Naive B cell (primary cell): ENCODE measurements at regions not wholly inside any gene's neighbourhood (a gene's known extent, or its start where the extent isn't known, plus 50 kb on each side); places are given as distances from the start of the nearest gene placed in this dataset.
"Not testable (repeated sequence)": the region's sequence is repeated elsewhere in the genome, so short reads cannot be mapped to it uniquely, and the experiment has no call there.

Experiments used
- ATAC-seq, 2 donors: fragments of 150-1000 bp; cut with Tn5 transposase; 2 replicates each; pipeline ENCODE4 v1.10.0; 2021; ENCODE audit warnings: low read depth in 2 of 2, mild to moderate bottlenecking in 2 of 2, moderate library complexity in 2 of 2
- DNase-seq: peaks from one replicate; pipeline ENCODE4 v3.0.0; 2022
- H3K27ac Mint-ChIP-seq, 6 donors: one replicate each; pipeline ENCODE4 v1.8.0; 2020 to 2022; ENCODE audit warnings: mild to moderate bottlenecking in 6 of 6, mixed read lengths in 6 of 6, moderate library complexity in 5 of 6, inconsistent platforms in 2 of 6
- H3K27me3 Mint-ChIP-seq, 3 donors: one replicate each; pipeline ENCODE4 v1.8.0; 2021 to 2022; ENCODE audit warnings: mixed read lengths in 3 of 3, mild to moderate bottlenecking in 1 of 3
- H3K36me3 Mint-ChIP-seq, 2 donors: one replicate each; pipeline ENCODE4 v1.8.0; 2020 to 2022; ENCODE audit warnings: mixed read lengths in 2 of 2, inconsistent platforms in 1 of 2, mild to moderate bottlenecking in 1 of 2
- H3K4me1 Mint-ChIP-seq, 3 donors: one replicate each; pipeline ENCODE4 v1.8.0; 2020 to 2022; ENCODE audit warnings: mixed read lengths in 3 of 3, inconsistent platforms in 1 of 3, mild to moderate bottlenecking in 1 of 3, moderate library complexity in 1 of 3
- H3K4me3 Mint-ChIP-seq, 8 donors: one replicate each; pipeline ENCODE4 v1.8.0; 2020 to 2022; ENCODE audit warnings: mild to moderate bottlenecking in 8 of 8, mixed read lengths in 8 of 8, moderate library complexity in 8 of 8, inconsistent platforms in 2 of 8
- H3K9me3 Mint-ChIP-seq, 7 donors: one replicate each; pipeline ENCODE4 v1.8.0; 2020 to 2022; ENCODE audit warnings: mixed read lengths in 7 of 7, mild to moderate bottlenecking in 5 of 7, inconsistent platforms in 2 of 7, moderate library complexity in 1 of 7

GRCh38 chr6:94769197-94769596 lies 808.1 kb upstream of the MANEA start:
- ATAC-seq, result no peak
- H3K4me1 Mint-ChIP-seq, result no peaks in the 10 kb centered on the region
- no peak overlapping the region for H3K4me3 Mint-ChIP-seq
- H3K9me3 Mint-ChIP-seq, result no peaks in the 10 kb centered on the region
- DNase-seq, result no peak
- H3K36me3 Mint-ChIP-seq, result no peaks in the 10 kb centered on the region
- no peaks in the 10 kb centered on the region for H3K27me3 Mint-ChIP-seq
- H3K27ac Mint-ChIP-seq, result no peak overlapping the region

GRCh38 chr6:94751641-94752329 lies 825.5 kb upstream of the MANEA start:
- no peaks in the 10 kb centered on the region for H3K36me3 Mint-ChIP-seq

GRCh38 chr6:94736236-94736635 lies 841.1 kb upstream of the MANEA start:
- DNase-seq, result no peak
- no peaks in the 10 kb centered on the region for H3K27me3 Mint-ChIP-seq
- H3K4me1 Mint-ChIP-seq, result no peaks in the 10 kb centered on the region
- H3K36me3 Mint-ChIP-seq, result no peaks in the 10 kb centered on the region
- peak overlapping the region in 1 of 8 donors; percentile 11 for H3K4me3 Mint-ChIP-seq
- H3K9me3 Mint-ChIP-seq, result peaks cover 0 to 8% (median 4%) of the 10 kb centered on the region in 7 donors
- ATAC-seq, result no peak
- no peak overlapping the region for H3K27ac Mint-ChIP-seq

More at GRCh38 chr6:94751641-94752329, 825.5 kb upstream of the MANEA start:
- no peaks in the 10 kb centered on the region for H3K27me3 Mint-ChIP-seq
- no peak for DNase-seq
- no peak for ATAC-seq
- no peak overlapping the region for H3K27ac Mint-ChIP-seq
- H3K4me1 Mint-ChIP-seq, result no peaks in the 10 kb centered on the region
- peaks cover 5 to 9% (median 7%) of the 10 kb centered on the region in 7 donors for H3K9me3 Mint-ChIP-seq
- H3K4me3 Mint-ChIP-seq, result no peak overlapping the region

- no peak for ATAC-seq
- H3K27me3 Mint-ChIP-seq, result no peaks in the 10 kb centered on the region
- no peak overlapping the region for H3K27ac Mint-ChIP-seq
- H3K36me3 Mint-ChIP-seq, result no peaks in the 10 kb centered on the region
- DNase-seq, result no peak
- no peaks in the 10 kb centered on the region for H3K4me1 Mint-ChIP-seq
- H3K9me3 Mint-ChIP-seq, result peaks cover 0 to 6% (median 3%) of the 10 kb centered on the region in 7 donors
- no peak overlapping the region for H3K4me3 Mint-ChIP-seq
Measured at GRCh38 chr6:94735270-94735669, 842.1 kb upstream of the MANEA start.

GRCh38 chr6:94734751-94735150 lies 842.6 kb upstream of the MANEA start:
- Mint-ChIP-seq H3K36me3 (no peaks in the 10 kb centered on the region), H3K27ac (no peak overlapping the region), H3K9me3 (peaks cover 0 to 9% (median 2%) of the 10 kb centered on the region in 7 donors), H3K4me1 (no peaks in the 10 kb centered on the region), H3K4me3 (no peak overlapping the region), H3K27me3 (no peaks in the 10 kb centered on the region)
- no peak for DNase-seq
- no peak for ATAC-seq

GRCh38 chr6:94733066-94733465 lies 844.3 kb upstream of the MANEA start:
- no peak overlapping the region for H3K27ac Mint-ChIP-seq
- DNase-seq, result no peak
- H3K4me3 Mint-ChIP-seq, result no peak overlapping the region
- H3K36me3 Mint-ChIP-seq, result no peaks in the 10 kb centered on the region
- H3K4me1 Mint-ChIP-seq, result no peaks in the 10 kb centered on the region
- H3K9me3 Mint-ChIP-seq, result peaks cover 0 to 9% (median 7%) of the 10 kb centered on the region in 7 donors
- no peaks in the 10 kb centered on the region for H3K27me3 Mint-ChIP-seq
- ATAC-seq, result no peak

- Mint-ChIP-seq H3K4me1 (no peaks in the 10 kb centered on the region), H3K27ac (no peak overlapping the region), H3K36me3 (no peaks in the 10 kb centered on the region), H3K27me3 (no peaks in the 10 kb centered on the region), H3K4me3 (no peak overlapping the region), H3K9me3 (peaks cover 4 to 28% (median 8%) of the 10 kb centered on the region in 7 donors)
- no peak for DNase-seq
- no peak for ATAC-seq
Measured at GRCh38 chr6:94727710-94728109, 849.6 kb upstream of the MANEA start.

- no peaks in the 10 kb centered on the region for H3K27me3 Mint-ChIP-seq
- ATAC-seq (no peak), DNase-seq (no peak)
- H3K27ac Mint-ChIP-seq, result no peak overlapping the region
- H3K36me3 Mint-ChIP-seq, result no peaks in the 10 kb centered on the region
- no peaks in the 10 kb centered on the region for H3K4me1 Mint-ChIP-seq
- no peak overlapping the region for H3K4me3 Mint-ChIP-seq
- H3K9me3 Mint-ChIP-seq, result peaks cover 4 to 15% (median 8%) of the 10 kb centered on the region in 7 donors
Measured at GRCh38 chr6:94721459-94721858, 855.9 kb upstream of the MANEA start.

GRCh38 chr6:94713446-94713845 lies 863.9 kb upstream of the MANEA start:
- H3K4me1 Mint-ChIP-seq, result no peaks in the 10 kb centered on the region
- H3K36me3 Mint-ChIP-seq, result no peaks in the 10 kb centered on the region
- no peak overlapping the region for H3K4me3 Mint-ChIP-seq
- H3K9me3 Mint-ChIP-seq, result peaks cover 0 to 3% (median 0%) of the 10 kb centered on the region in 7 donors
- H3K27me3 Mint-ChIP-seq, result no peaks in the 10 kb centered on the region
- ATAC-seq, result no peak
- no peak for DNase-seq
- no peak overlapping the region for H3K27ac Mint-ChIP-seq

- no peaks in the 10 kb centered on the region for H3K4me1 Mint-ChIP-seq
- no peaks in the 10 kb centered on the region for H3K27me3 Mint-ChIP-seq
- H3K9me3 Mint-ChIP-seq, result peaks cover 0 to 3% (median 0%) of the 10 kb centered on the region in 7 donors
- DNase-seq, result no peak
- no peak overlapping the region for H3K27ac Mint-ChIP-seq
- no peak for ATAC-seq
- no peak overlapping the region for H3K4me3 Mint-ChIP-seq
- no peaks in the 10 kb centered on the region for H3K36me3 Mint-ChIP-seq
Measured at GRCh38 chr6:94698773-94699172, 878.6 kb upstream of the MANEA start.

GRCh38 chr6:94687255-94687654 lies 890.1 kb upstream of the MANEA start:
- H3K27me3 Mint-ChIP-seq, H3K9me3 Mint-ChIP-seq, H3K27ac Mint-ChIP-seq, H3K4me1 Mint-ChIP-seq, DNase-seq, H3K36me3 Mint-ChIP-seq, ATAC-seq, H3K4me3 Mint-ChIP-seq: not testable (repeated sequence)

- Mint-ChIP-seq H3K27me3 (no peaks in the 10 kb centered on the region), H3K9me3 (no peaks in the 10 kb centered on the region), H3K27ac (no peak overlapping the region), H3K36me3 (no peaks in the 10 kb centered on the region), H3K4me3 (no peak overlapping the region), H3K4me1 (no peaks in the 10 kb centered on the region)
- ATAC-seq, result no peak
- DNase-seq, result no peak
Measured at GRCh38 chr6:94683409-94683808, 893.9 kb upstream of the MANEA start.

GRCh38 chr6:94680669-94681212 lies 896.6 kb upstream of the MANEA start:
- DNase-seq (no peak), ATAC-seq (no peak)
- no peaks in the 10 kb centered on the region for H3K27me3 Mint-ChIP-seq
- no peaks in the 10 kb centered on the region for H3K36me3 Mint-ChIP-seq
- no peak overlapping the region for H3K4me3 Mint-ChIP-seq
- no peak overlapping the region for H3K27ac Mint-ChIP-seq
- no peaks in the 10 kb centered on the region for H3K9me3 Mint-ChIP-seq
- H3K4me1 Mint-ChIP-seq, result no peaks in the 10 kb centered on the region

GRCh38 chr6:94673251-94673650 lies 904.1 kb upstream of the MANEA start:
- H3K36me3 Mint-ChIP-seq, result no peaks in the 10 kb centered on the region
- no peak overlapping the region for H3K4me3 Mint-ChIP-seq
- DNase-seq, result no peak
- no peaks in the 10 kb centered on the region for H3K4me1 Mint-ChIP-seq
- H3K27me3 Mint-ChIP-seq, result no peaks in the 10 kb centered on the region
- peaks cover 0 to 12% (median 3%) of the 10 kb centered on the region in 7 donors for H3K9me3 Mint-ChIP-seq
- ATAC-seq, result no peak
- H3K27ac Mint-ChIP-seq, result no peak overlapping the region
